NCI-H146 (cell line): ENCODE measurements at regions not wholly inside any gene's neighbourhood (a gene's known extent, or its start where the extent isn't known, plus 50 kb on each side); places are given as distances from the start of the nearest gene placed in this dataset.

Experiments
- DNase-seq: peaks from one replicate; lab custom pipeline; 2025; lab: John Stamatoyannopoulos, UW

GRCh38 chr18:27478459-27478858 is 293.4 kb upstream of the CHST9 start:
- DNase-seq: no peak

- no peak for DNase-seq
Measured at GRCh38 chr18:27473318-27473717, 288.2 kb upstream of the CHST9 start.

- no peak for DNase-seq
Measured at GRCh38 chr18:27467073-27467472, 282.0 kb upstream of the CHST9 start.

GRCh38 chr18:27461957-27462356 is 276.8 kb upstream of the CHST9 start:
- no peak for DNase-seq

GRCh38 chr18:27449104-27449503 is 264.0 kb upstream of the CHST9 start:
- no peak for DNase-seq

GRCh38 chr18:27447930-27448329 is 262.8 kb upstream of the CHST9 start:
- no peak for DNase-seq

- peak; percentile 83 for DNase-seq
Measured at GRCh38 chr18:27447451-27447881, 262.4 kb upstream of the CHST9 start.

- no peak for DNase-seq
Measured at GRCh38 chr18:27430595-27430994, 245.5 kb upstream of the CHST9 start.

- DNase-seq: no peak
Measured at GRCh38 chr18:27428716-27429475, 243.8 kb upstream of the CHST9 start.

- DNase-seq: no peak
Measured at GRCh38 chr18:27428120-27428519, 243.0 kb upstream of the CHST9 start.

- DNase-seq: no peak
Measured at GRCh38 chr18:27423581-27423980, 238.5 kb upstream of the CHST9 start.

- no peak for DNase-seq
Measured at GRCh38 chr18:27419646-27420045, 234.5 kb upstream of the CHST9 start.

- DNase-seq: no peak
Measured at GRCh38 chr18:27415495-27415894, 230.4 kb upstream of the CHST9 start.

GRCh38 chr18:27414682-27415081 is 229.6 kb upstream of the CHST9 start:
- DNase-seq: no peak

GRCh38 chr18:27413495-27414401 is 228.6 kb upstream of the CHST9 start:
- DNase-seq: no peak

GRCh38 chr18:27412556-27412955 is 227.4 kb upstream of the CHST9 start:
- no peak for DNase-seq

- DNase-seq: no peak
Measured at GRCh38 chr18:27411911-27412310, 226.8 kb upstream of the CHST9 start.

- no peak for DNase-seq
Measured at GRCh38 chr18:27411013-27411412, 225.9 kb upstream of the CHST9 start.

- no peak for DNase-seq
Measured at GRCh38 chr18:27404855-27405254, 219.7 kb upstream of the CHST9 start.

GRCh38 chr18:27400001-27400400 is 214.9 kb upstream of the CHST9 start:
- peak; percentile 21 for DNase-seq

GRCh38 chr18:27395752-27396151 is 210.6 kb upstream of the CHST9 start:
- DNase-seq: no peak

GRCh38 chr18:27394687-27395086 is 209.6 kb upstream of the CHST9 start:
- no peak for DNase-seq

- no peak for DNase-seq
Measured at GRCh38 chr18:27382567-27383216, 197.6 kb upstream of the CHST9 start.
